Fibroblast of peridontal ligament (primary cell): ENCODE measurements at regions not wholly inside any gene's neighbourhood (a gene's known extent, or its start where the extent isn't known, plus 50 kb on each side); places are given as distances from the start of the nearest gene placed in this dataset.

Experiments used
- DNase-seq: peaks from one replicate; pipeline ENCODE4 v3.0.0-alpha.2; 2010; ENCODE audit errors: extremely low read depth

DNA sequence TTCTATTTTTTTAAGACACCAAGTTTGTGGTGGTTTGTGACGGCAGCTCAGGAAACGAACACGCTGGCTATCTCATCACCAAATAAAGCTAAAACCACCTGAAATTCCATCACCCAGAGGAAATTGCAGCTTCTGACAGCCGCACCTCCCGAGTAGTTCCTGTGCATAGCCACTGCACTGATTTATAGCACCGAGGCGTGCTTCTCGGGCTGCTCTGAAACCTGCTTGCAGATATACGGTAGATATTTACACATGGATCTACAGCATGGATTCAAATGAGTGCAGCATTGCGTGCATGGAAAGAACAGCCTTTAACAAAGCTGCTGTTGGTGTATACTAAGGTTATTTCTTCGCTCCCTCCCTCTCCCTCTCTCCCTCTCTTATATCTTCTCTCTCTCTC lies 153.8 kb downstream of the PHF2 start:
- DNase-seq = no peak
